GM21528 (cell line): ENCODE measurements at regions not wholly inside any gene's neighbourhood (a gene's known extent, or its start where the extent isn't known, plus 50 kb on each side); places are given as distances from the start of the nearest gene placed in this dataset.
"Not testable (repeated sequence)": the region's sequence is repeated elsewhere in the genome, so short reads cannot be mapped to it uniquely, and the experiment has no call there.

Source experiments
- ATAC-seq: cut with Tn5 transposase; IDR thresholded peaks from one replicate; pipeline ENCODE4 v1.9.1; 2021; ENCODE audit warnings: mild to moderate bottlenecking, moderate library complexity; ENCODE audit not compliant: unreplicated experiment, low FRiP score

DNA sequence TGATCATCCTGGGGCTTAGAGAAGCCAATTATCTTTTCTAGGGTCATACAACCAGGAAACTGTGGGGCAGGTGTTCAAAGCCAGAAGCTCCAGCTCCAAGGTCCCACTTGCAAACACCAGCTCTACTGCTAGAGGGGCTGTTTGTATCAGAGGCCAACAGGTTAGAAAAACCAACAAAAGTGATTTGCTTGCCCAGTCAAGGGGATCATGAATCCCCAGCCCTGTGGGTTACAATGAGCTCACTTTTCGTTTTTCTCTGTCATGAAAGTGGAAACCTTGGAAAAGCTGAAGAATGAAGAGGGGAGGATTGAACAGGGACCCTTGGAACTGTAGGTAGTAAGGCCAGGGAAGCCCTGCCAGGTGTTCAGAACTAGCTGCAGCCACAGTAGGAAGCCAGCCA is 119.2 kb downstream of the SPP2 start:
- ATAC-seq = no peak

DNA sequence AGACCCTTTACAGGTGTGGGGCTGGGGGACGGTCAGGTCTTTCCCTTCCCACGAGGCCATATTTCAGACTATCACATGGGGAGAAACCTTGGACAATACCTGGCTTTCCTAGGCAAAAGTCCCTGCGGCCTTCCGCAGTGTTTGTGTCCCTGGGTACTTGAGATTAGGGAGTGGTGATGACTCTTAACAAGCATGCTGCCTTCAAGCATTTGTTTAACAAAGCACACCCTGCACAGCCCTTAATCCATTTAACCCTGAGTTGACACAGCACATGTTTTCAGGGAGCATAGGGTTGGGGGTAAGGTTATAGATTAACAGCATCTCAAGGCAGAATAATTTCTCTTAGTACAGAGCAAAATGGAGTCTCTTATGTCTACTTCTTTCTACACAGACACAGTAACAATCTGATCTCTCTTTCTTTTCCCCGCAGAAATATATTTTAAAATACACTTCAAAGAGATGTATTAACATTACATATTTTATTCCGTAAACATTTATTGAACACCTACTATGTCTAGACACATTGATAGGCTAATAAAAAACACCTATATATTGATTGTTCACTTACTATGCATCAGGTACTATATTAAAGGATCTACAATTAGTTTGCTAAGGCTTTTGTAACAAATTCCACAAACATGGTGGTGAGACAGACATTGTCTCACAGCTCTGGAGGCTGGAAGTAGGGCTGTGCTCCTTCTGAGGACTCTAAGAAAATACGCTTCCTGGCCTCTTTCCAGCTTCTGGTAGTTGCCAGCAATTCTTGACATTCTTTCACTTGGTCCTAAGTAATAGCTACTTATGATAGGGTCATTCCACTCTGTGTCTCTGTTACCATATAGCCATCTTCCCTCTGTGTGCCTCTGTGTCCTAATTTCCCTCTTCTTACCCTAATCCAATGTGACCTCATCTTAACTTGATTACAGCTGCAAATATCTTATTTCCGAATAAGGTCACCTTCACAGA is 118.4 kb downstream of the SPP2 start:
- ATAC-seq = not testable (repeated sequence)

DNA sequence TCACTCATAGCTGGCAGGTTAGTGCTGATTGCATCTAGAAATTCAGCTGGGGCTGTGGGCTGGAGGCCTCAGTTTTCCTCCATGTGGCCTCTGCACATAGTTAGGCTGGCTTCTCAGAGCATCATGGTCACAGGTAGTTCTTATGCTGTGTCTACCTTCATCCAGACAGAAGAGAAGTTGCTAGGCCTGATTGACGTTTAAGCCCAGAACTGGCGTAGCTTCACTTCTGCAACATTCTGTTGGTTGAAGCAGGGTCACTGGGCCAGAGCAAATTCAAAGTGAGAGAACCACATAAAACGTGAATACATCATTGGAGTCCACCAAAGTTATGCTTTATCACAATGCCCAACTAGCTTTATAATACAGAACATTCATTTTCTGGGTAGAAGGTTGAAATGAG is 116.0 kb downstream of the SPP2 start:
- no peak for ATAC-seq

DNA sequence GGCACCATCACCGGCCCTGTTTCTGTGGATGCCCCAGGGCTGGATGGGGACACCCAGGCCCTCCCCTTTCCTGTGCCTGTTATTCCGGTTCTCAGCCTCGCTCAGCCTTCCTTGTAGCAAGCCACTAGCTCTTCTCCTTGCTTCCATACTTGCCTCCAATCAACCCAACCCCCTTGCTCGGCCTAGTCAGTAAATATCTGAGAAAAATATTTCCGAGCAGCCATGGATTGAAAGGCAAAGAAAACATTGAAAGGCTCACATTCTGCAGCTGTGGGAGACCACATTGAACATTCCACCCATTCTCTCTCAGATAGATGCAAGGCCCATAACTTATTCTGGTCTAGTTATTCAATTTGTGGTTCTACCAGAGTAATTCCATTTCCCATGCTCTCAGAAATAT is 114.9 kb downstream of the SPP2 start:
- no peak for ATAC-seq

DNA sequence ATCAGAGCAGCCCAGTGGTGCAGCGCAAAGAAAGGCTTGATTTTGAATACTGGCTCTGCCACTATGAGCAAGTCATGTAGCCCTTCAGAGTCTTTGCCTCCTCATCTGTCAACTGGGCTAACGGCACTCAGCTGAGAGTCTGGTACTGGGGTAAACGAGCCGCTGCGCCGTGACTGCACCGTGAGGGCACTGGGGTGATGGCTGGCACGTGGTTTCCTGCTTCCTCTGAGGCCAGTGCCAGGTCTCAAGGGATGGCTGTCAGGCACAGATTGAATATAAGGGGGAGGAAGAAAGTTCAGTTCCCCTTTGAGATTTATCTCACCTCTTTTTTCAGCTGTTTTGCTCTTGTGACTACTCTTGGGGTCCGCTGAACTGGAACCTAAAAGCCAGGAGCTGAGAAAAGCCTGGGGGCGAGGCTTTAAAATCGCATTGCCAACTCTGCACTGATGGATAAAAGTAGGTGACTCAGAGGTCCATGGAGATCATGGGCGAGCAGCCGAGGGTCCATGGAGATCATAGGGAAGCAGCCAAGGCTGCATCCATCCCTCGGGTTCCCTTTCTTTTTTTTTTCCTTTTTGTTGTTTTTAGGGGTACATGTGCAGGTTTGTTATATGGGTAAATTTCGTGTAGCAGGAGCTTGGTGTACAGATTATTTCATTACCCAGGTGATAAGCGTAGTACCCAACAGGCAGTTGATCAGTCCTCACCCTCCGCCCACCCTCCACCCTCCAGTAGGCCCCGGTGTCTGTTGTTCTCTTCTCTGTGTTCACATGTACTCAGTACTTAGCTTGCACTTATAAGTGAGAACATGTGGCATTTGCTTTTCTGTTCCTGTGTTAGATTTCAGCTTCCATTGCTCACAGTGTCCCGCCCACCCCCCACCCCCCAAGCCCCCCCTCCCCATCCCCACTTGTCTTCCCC is 114.3 kb downstream of the SPP2 start:
- no peak for ATAC-seq

DNA sequence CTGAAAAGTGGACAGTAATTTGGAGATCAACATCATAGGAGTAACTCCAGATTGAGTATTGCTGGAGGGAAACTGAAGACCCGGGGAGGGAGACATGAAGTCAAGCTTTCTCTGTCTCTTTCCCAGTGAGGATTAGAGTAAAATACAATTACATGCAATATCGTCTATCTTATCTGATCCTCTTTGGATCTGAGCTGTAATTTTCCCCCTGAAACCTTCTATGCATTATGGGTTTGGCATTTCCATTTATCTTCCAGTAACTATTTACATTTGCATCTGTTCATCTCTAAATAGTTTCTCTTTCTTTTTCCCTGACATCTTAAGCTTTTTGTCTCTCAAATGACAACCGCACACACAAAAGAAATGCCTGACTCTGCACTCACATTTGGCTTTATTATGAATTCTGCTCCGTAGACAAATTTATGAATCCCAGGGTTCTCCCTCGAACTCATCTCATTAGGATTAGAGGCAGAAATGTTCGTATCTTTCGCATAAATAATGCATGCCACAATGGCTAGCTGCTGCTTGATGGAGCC is 113.1 kb downstream of the SPP2 start:
- no peak for ATAC-seq

DNA sequence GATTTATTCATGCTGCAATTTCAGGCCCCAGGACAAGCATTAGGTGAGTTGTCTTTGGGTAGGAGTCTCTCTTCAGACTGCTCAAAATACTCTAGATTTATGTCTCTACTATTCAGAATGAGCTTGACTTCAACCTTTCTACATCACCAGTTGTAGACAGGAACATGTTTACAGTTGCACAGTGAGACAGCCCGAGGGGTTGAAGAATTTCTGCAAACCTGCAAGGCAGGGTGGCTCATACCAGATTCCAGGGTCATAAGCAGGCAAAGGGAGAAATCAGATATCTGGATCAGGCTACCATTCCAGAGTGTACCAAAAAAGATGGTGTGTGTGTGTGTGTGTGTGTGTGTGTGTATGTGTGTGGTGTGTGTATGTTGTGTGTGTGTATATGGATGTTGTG is 112.4 kb downstream of the SPP2 start:
- no peak for ATAC-seq

DNA sequence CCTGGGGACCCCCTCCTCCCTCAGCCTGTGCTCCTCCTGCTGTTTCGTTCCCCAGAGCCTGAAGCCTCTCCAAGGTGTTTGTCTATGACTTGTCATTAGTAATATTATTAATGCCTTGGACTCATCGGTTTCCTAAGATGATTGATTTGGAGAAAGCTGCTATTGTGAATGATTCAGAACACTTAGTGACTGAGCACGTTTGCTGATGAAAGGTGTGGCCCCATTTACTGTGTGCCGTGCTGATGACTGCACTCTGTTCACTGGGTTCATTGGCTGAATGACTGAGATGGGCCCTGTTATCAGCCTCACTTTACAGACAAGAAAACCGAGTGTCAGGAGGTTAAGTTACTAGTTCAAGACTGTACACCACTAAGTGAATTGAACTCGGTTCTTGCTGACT is 111.4 kb downstream of the SPP2 start:
- no peak for ATAC-seq

DNA sequence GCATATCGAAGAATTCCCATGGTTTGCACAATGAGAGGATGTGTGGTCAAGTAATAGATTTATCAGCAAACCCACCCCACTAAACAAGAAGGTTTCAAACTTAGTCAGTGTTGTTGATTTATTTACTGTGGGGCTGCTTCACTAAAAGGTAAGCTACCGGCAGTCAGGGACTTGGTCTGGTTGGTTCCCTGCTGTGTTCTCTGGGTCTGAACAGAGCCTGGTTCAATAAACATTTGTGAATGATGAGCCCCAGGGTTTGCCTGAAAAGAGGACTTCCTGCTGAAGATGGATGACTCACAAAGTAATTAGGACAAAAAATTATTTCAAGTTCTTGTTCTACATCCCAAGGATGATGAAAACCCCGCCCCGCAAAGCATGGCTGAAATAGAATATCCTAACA is 108.3 kb downstream of the SPP2 start:
- ATAC-seq = no peak

DNA sequence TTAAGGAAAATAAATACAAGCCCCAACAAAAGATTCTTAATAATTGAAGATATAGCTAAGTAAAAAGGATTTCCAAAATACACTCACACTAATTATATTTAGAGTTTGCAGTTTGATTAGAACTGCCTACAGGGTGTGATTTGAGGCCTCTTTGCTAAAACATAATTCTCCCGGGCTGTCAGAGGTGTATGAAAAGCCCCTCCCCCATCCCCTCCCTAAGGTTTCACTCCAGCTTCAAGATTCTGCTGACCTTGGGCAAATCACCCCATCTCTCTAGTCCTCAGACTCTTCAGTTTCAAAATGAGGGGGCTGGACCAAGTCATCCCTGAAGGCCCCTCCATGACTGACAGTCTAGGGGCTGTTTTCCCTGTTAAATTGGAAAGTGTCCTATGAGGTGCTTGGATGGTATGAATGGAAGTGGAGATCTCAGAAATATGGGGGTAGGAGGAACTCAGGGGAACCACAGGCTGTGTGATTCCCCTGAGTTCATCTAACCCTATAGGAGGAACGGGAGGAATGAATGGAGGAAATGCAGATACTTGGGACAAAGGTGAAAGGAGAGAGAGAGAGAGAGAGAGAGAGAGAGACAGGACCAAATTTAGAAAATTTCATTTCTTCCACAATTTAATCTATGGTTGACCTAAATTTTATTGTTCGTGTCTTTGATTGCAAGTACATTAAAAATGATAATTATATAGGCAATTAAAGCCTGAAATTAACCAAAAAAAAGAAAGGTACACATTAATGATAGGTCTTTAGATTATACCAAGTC is 107.5 kb downstream of the SPP2 start:
- ATAC-seq = no peak

DNA sequence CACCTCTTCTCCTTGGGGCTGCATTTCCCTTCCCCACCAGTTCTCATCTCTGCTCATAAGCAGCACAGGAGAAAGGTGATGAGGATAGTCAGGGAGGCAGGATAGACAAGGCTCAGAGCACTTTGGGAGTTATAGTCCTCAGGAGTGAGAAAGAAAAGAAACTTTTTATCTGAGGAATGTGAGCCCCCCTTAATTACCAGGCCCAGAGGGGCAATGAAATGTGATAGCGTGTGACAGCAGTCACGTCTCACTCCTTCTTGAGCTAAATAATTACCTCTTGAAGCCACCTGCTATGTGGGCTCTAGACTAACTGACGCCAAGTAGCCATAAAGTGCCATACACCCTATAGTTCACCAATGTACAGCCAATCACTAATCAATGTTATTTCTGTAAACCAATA is 105.8 kb downstream of the SPP2 start:
- no peak for ATAC-seq

DNA sequence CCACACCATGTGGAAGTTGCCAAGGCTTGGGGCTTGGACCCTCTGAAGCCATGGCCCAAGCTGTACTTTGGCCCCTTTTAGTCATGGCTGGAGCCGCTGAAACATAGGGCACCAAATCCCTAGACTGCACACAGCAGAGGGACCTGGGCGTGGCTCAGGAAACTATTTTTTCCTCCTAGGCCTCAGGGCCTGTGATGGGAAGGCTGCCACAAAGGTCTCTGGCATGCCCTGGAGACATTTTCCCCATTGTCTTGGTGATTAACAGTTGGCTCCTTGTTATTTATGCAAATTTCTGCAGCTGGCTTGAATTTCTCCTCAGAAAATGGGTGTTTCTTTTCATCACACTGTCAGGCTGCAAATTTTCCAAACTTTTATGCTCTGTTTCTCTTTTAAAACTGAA is 102.3 kb downstream of the SPP2 start:
- ATAC-seq = not testable (repeated sequence)

DNA sequence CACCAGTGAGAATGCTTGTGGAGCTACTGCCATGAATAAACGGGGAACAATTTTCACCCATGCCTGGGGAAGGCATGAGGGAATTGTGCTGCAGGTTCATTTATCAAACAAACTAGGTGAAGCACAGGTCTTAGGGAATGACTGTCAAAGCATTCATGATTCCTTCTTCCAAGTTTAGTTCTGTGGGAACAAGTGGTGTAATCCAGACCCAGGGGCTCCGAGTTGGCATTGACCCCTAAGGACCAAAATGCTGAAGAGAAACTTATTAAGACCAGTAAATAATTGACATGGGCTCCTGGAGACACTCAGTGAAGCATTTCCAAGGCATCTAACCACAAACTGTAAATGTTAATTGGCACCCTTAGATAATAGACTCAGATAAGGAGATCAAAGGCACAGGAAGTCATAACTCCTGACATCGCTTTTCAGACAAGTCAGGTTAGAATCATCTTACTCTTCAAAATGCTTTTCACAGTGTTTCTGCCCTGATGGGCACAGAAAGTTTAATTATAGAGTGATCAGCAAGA is 96.9 kb downstream of the SPP2 start:
- no peak for ATAC-seq

DNA sequence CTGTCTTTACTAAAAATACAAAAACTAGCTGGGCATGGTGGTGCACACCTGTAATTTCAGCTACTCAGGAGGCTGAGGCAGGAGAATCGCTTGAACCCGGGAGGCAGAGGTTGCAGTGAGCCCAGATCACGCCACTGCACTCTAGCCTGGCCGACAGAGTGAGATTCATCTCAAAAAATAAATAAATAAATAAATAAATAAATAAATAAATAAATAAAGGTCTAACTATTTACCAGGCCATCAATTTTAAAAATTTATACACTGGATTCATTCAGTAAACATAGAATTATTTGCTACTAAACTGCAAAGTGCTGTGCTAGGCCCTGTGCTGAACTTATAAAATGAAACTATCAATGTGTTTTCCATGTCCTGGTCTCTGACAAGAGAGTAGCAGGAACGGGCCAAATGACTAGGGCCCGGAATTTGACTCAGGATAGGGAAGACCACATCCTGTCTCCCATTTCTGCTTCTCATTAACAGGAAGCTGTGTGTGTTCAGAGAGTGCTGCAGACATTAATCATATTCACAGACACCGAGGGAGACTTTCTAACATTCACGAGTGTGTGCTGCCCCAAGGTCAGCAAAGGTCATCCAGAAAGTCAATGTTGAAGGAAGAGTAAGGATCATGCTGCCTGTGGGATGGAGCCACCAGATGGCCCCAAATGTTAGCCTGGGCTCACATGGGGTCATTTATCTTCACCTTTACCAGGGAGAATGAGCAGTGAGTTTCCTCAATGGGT is 95.8 kb downstream of the SPP2 start:
- ATAC-seq = no peak

DNA sequence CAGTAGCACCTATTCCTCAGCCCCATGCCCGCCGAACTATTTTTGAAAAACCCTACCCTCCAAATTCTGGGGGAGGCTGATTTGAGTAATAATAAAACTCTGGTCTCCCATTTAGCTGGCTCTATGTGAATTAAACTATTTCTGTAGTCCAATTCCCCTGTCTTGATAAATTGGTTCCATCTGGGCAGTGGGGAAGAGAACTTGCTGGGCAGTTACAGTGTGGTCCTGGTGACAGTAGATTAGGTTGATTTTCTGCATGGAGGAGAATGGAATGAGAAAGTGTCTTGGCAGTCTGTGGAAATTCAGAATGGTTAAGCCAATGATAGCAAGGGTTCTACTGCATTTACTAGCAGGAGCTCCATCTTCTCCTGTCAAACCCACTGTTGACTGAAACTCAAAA is 95.0 kb downstream of the SPP2 start:
- ATAC-seq = no peak

DNA sequence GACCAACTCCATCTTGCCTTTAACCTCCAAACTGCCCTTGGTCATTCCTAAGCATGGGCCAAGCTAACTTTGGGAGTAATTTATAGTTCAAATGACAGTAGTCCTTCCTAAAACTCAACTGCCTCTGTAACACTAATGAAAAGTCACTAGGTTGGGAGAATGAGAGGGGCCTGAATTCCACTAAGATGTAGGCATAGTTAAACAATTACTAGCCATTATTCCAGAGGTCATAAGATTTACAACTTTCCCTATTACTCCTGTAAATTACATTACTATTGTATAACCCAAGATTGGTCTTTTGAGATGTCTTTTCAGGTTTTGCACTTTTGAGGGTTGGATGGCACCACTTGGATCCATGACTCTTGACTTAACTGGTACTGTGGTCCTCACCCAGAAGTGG is 94.6 kb downstream of the SPP2 start:
- no peak for ATAC-seq

DNA sequence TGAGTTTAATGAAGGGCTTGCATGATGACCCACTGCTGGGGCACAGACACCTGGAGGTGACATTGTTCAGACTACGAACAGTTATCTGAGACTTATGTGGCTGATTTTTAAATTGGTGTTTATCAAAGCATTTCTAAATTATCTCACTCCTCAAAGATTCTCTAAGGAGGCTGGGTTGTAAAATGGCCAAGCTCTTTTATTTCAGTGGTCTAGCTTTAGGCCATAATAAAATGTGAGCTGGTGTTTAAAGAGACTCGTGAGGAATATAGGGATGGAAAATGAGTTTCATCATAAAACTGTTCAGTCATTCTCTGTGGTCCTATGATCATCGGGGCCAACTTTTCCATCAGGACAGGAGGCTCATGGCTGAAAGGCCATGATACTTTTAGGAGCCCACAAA is 93.4 kb downstream of the SPP2 start:
- ATAC-seq = no peak

DNA sequence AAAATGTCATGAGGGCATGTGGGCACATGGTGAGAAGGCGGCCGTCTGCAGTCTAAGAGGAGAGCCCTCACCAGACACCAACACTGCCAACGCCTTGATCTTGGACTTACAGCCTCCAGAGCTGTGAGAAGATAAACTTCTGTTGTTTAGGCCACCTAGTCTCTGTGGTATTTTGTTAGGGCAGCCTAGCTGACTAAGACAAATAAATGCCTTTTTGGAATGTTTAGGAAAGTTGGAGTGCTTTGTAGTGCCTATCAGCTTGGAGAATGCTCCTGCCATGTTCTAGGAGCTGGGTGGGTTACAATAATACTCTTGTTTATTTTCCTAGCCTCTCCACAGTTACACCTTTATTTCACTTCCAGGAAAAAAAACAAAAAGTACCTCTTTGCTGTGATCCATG is 92.0 kb downstream of the SPP2 start:
- ATAC-seq = no peak

DNA sequence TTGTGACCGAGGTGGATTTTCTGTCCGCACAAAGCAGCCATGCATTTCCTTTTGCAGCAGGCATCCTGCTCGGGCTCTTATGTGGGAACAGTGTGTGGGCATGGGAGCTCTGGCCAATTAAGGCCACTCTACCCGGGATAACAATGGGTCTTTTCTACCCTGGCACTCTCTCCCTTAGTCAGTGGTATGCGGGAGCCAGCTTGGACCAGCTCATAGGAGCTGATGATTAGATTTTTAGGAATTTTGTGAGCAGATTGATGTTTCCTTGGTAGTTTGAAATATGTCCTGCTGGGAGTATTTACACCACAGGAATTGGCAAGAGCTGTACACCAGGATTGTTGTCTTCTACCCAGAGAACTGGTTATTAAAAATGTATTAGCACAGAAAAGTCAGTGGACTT is 89.3 kb downstream of the SPP2 start:
- ATAC-seq = no peak

DNA sequence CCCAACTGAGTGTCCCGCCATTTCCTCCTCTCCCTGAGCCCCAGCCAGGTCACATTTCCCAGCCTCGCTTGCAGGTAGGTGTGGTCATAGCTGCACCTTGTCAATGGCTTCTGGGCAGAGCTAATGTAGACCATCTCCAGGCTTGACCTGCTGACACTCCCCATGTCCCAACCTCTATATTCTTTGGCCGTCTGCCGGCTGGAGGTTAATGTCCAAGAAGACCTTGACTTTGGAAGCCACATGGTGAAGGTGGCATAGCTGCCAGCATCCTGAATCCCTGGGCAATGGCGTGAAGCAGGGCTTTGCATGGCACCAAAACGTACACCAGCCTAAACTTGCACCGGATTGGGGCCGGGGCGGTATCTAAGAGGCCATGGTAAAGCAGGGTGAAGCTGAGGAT is 88.3 kb downstream of the SPP2 start:
- no peak for ATAC-seq
